PC-3 (cell line): ENCODE measurements at regions not wholly inside any gene's neighbourhood (a gene's known extent, or its start where the extent isn't known, plus 50 kb on each side); places are given as distances from the start of the nearest gene placed in this dataset.

Source experiments
- CTCF ChIP-seq: fragments of 300-600 bp; sonication (generic); conservative IDR thresholded peaks from 2 replicates; pipeline ENCODE4 v1.5.1; 2017; ENCODE audit warnings: antibody characterized with exemption, low read depth, mild to moderate bottlenecking, low read length
- EZH2phosphoT487 ChIP-seq: fragments of 300-600 bp; sonication (generic); IDR thresholded peaks from 2 replicates; pipeline ENCODE4 v1.6.1; 2018; ENCODE audit warnings: mild to moderate bottlenecking, antibody characterized with exemption, low read length, borderline replicate concordance

- no peak for TF ChIP-seq CTCF
- TF ChIP-seq EZH2phosphoT487: no peak
These were observed 117.8 kb upstream of the PJA1 start for GRCh38 chrX:69282893-69283690.
